ENCODE measurements at regions not wholly inside any gene's neighbourhood (a gene's known extent, or its start where the extent isn't known, plus 50 kb on each side); places are given as distances from the start of the nearest gene placed in this dataset.

GRCh38 chr9:99459919-99460318 is 237.8 kb downstream of the SEC61B start:
- no peaks in the 10 kb centered on the region for H3K36me3 Mint-ChIP-seq (ENCODE audit: low read depth)
- H3K4me1 Mint-ChIP-seq (ENCODE audit: low read depth): no peaks in the 10 kb centered on the region
- H3K4me3 Mint-ChIP-seq: no peak overlapping the region
- ChIA-PET CTCF (no interaction called here), POLR2A (no interaction called here)
- H3K9me3 Mint-ChIP-seq (ENCODE audit: insufficient read depth): no peaks in the 10 kb centered on the region
- ATAC-seq: no peak
- peaks cover 18% of the 10 kb centered on the region for H3K27me3 Mint-ChIP-seq (ENCODE audit: low read depth)
- no peak overlapping the region for H3K27ac Mint-ChIP-seq
- no peak for DNase-seq

- DNase-seq (no peak), ATAC-seq (no peak)
- Mint-ChIP-seq H3K27me3 (ENCODE audit: low read depth) (peaks cover 11% of the 10 kb centered on the region), H3K27ac (no peak overlapping the region), H3K9me3 (ENCODE audit: insufficient read depth) (no peaks in the 10 kb centered on the region), H3K4me1 (ENCODE audit: low read depth) (no peaks in the 10 kb centered on the region), H3K36me3 (ENCODE audit: low read depth) (no peaks in the 10 kb centered on the region), H3K4me3 (no peak overlapping the region)
- POLR2A ChIA-PET: no interaction called here
- CTCF ChIA-PET: no interaction called here
Observed at GRCh38 chr9:99463131-99463530, 241.0 kb downstream of the SEC61B start.

GRCh38 chr9:99464568-99464967 is 242.5 kb downstream of the SEC61B start:
- ATAC-seq (no peak), DNase-seq (no peak)
- Mint-ChIP-seq H3K4me3 (no peak overlapping the region), H3K9me3 (ENCODE audit: insufficient read depth) (no peaks in the 10 kb centered on the region), H3K36me3 (ENCODE audit: low read depth) (no peaks in the 10 kb centered on the region), H3K4me1 (ENCODE audit: low read depth) (no peaks in the 10 kb centered on the region), H3K27me3 (ENCODE audit: low read depth) (peaks cover 13% of the 10 kb centered on the region), H3K27ac (no peak overlapping the region)
- ChIA-PET POLR2A (no interaction called here), CTCF (no interaction called here)

GRCh38 chr9:99465231-99465907 is 243.3 kb downstream of the SEC61B start:
- no peak for DNase-seq
- Mint-ChIP-seq H3K27me3 (ENCODE audit: low read depth) (peaks cover 11% of the 10 kb centered on the region), H3K36me3 (ENCODE audit: low read depth) (no peaks in the 10 kb centered on the region), H3K4me1 (ENCODE audit: low read depth) (no peaks in the 10 kb centered on the region), H3K27ac (no peak overlapping the region), H3K4me3 (no peak overlapping the region), H3K9me3 (ENCODE audit: insufficient read depth) (no peaks in the 10 kb centered on the region)
- ChIA-PET CTCF (no interaction called here), POLR2A (no interaction called here)
- ATAC-seq: no peak

- ATAC-seq (no peak), DNase-seq (no peak)
- Mint-ChIP-seq H3K4me1 (ENCODE audit: low read depth) (no peaks in the 10 kb centered on the region), H3K9me3 (ENCODE audit: insufficient read depth) (no peaks in the 10 kb centered on the region), H3K27ac (no peak overlapping the region), H3K27me3 (ENCODE audit: low read depth) (peaks cover 13% of the 10 kb centered on the region), H3K36me3 (ENCODE audit: low read depth) (no peaks in the 10 kb centered on the region), H3K4me3 (no peak overlapping the region)
- POLR2A ChIA-PET: no interaction called here
- CTCF ChIA-PET: interaction anchor here (1.6 kb wide), 1 partner anchor 17 kb away, joined by 3 read pairs; no protein-coding TSS in a partner anchor
Observed at GRCh38 chr9:99466104-99466503, 244.0 kb downstream of the SEC61B start.

- CTCF ChIA-PET: interaction anchor here (0.6 to 1.6 kb wide), 2 partner anchors 18 to 157 kb away, joined by 3 read pairs; no protein-coding TSS in a partner anchor
- POLR2A ChIA-PET: no interaction called here
- H3K36me3 Mint-ChIP-seq (ENCODE audit: low read depth): no peaks in the 10 kb centered on the region
- ATAC-seq: no peak
- no peak overlapping the region for H3K27ac Mint-ChIP-seq
- DNase-seq: no peak
- H3K27me3 Mint-ChIP-seq (ENCODE audit: low read depth): peaks cover 13% of the 10 kb centered on the region
- no peaks in the 10 kb centered on the region for H3K9me3 Mint-ChIP-seq (ENCODE audit: insufficient read depth)
- H3K4me3 Mint-ChIP-seq: no peak overlapping the region
- no peaks in the 10 kb centered on the region for H3K4me1 Mint-ChIP-seq (ENCODE audit: low read depth)
Observed at GRCh38 chr9:99466781-99467180, 244.7 kb downstream of the SEC61B start.

- no peak overlapping the region for H3K27ac Mint-ChIP-seq
- POLR2A ChIA-PET: no interaction called here
- H3K4me3 Mint-ChIP-seq: no peak overlapping the region
- H3K9me3 Mint-ChIP-seq (ENCODE audit: insufficient read depth): no peaks in the 10 kb centered on the region
- CTCF ChIA-PET: no interaction called here
- H3K36me3 Mint-ChIP-seq (ENCODE audit: low read depth): no peaks in the 10 kb centered on the region
- H3K27me3 Mint-ChIP-seq (ENCODE audit: low read depth): peaks cover 24% of the 10 kb centered on the region
- ATAC-seq: no peak
- no peaks in the 10 kb centered on the region for H3K4me1 Mint-ChIP-seq (ENCODE audit: low read depth)
- no peak for DNase-seq
Observed at GRCh38 chr9:99471033-99471432, 249.0 kb downstream of the SEC61B start.

- ChIA-PET CTCF (no interaction called here), POLR2A (no interaction called here)
- Mint-ChIP-seq H3K4me3 (no peak overlapping the region), H3K36me3 (ENCODE audit: low read depth) (no peaks in the 10 kb centered on the region), H3K9me3 (ENCODE audit: insufficient read depth) (no peaks in the 10 kb centered on the region), H3K4me1 (ENCODE audit: low read depth) (no peaks in the 10 kb centered on the region), H3K27ac (no peak overlapping the region), H3K27me3 (ENCODE audit: low read depth) (peaks cover 29% of the 10 kb centered on the region)
- DNase-seq: no peak
- no peak for ATAC-seq
Observed at GRCh38 chr9:99472240-99472915, 250.3 kb downstream of the SEC61B start.

GRCh38 chr9:99472916-99473245 is 250.8 kb downstream of the SEC61B start:
- CTCF ChIA-PET: no interaction called here
- no peaks in the 10 kb centered on the region for H3K9me3 Mint-ChIP-seq (ENCODE audit: insufficient read depth)
- DNase-seq: no peak
- H3K36me3 Mint-ChIP-seq (ENCODE audit: low read depth): no peaks in the 10 kb centered on the region
- no peak overlapping the region for H3K27ac Mint-ChIP-seq
- H3K4me3 Mint-ChIP-seq: no peak overlapping the region
- ATAC-seq: no peak
- H3K4me1 Mint-ChIP-seq (ENCODE audit: low read depth): no peaks in the 10 kb centered on the region
- POLR2A ChIA-PET: no interaction called here
- peaks cover 29% of the 10 kb centered on the region for H3K27me3 Mint-ChIP-seq (ENCODE audit: low read depth)

- ChIA-PET POLR2A (no interaction called here), CTCF (no interaction called here)
- no peak for ATAC-seq
- H3K36me3 Mint-ChIP-seq (ENCODE audit: low read depth): no peaks in the 10 kb centered on the region
- H3K9me3 Mint-ChIP-seq (ENCODE audit: insufficient read depth): no peaks in the 10 kb centered on the region
- H3K4me1 Mint-ChIP-seq (ENCODE audit: low read depth): no peaks in the 10 kb centered on the region
- H3K27ac Mint-ChIP-seq: no peak overlapping the region
- DNase-seq: no peak
- H3K27me3 Mint-ChIP-seq (ENCODE audit: low read depth): peaks cover 26% of the 10 kb centered on the region
- H3K4me3 Mint-ChIP-seq: no peak overlapping the region
Observed at GRCh38 chr9:99474186-99474585, 252.1 kb downstream of the SEC61B start.

GRCh38 chr9:99475401-99476065 is 253.5 kb downstream of the SEC61B start:
- Mint-ChIP-seq H3K4me1 (ENCODE audit: low read depth) (no peaks in the 10 kb centered on the region), H3K27ac (no peak overlapping the region), H3K4me3 (no peak overlapping the region), H3K9me3 (ENCODE audit: insufficient read depth) (no peaks in the 10 kb centered on the region), H3K27me3 (ENCODE audit: low read depth) (peaks cover 24% of the 10 kb centered on the region), H3K36me3 (ENCODE audit: low read depth) (no peaks in the 10 kb centered on the region)
- CTCF ChIA-PET: no interaction called here
- ATAC-seq (no peak), DNase-seq (no peak)
- POLR2A ChIA-PET: no interaction called here

- H3K36me3 Mint-ChIP-seq (ENCODE audit: low read depth): no peaks in the 10 kb centered on the region
- ChIA-PET POLR2A (no interaction called here), CTCF (no interaction called here)
- H3K4me3 Mint-ChIP-seq: no peak overlapping the region
- no peaks in the 10 kb centered on the region for H3K9me3 Mint-ChIP-seq (ENCODE audit: insufficient read depth)
- H3K4me1 Mint-ChIP-seq (ENCODE audit: low read depth): no peaks in the 10 kb centered on the region
- DNase-seq (no peak), ATAC-seq (no peak)
- H3K27me3 Mint-ChIP-seq (ENCODE audit: low read depth): peaks cover 30% of the 10 kb centered on the region
- no peak overlapping the region for H3K27ac Mint-ChIP-seq
Observed at GRCh38 chr9:99478469-99479027, 256.5 kb downstream of the SEC61B start.

Measured in activated CD8-positive, alpha-beta T cell treated with anti-CD3 and anti-CD28 coated beads, Interleukin-2, amount 10 ng/mL, durations not matched to agents 7 days and 5 days (primary cell).